HG03520 (cell line): ENCODE measurements at regions not wholly inside any gene's neighbourhood (a gene's known extent, or its start where the extent isn't known, plus 50 kb on each side); places are given as distances from the start of the nearest gene placed in this dataset.
A peak's percentile ranks its signal among the peaks of the same experiment; 100 is the strongest.

Experiments used
- ATAC-seq: cut with Tn5 transposase; IDR thresholded peaks from one replicate; pipeline ENCODE4 v1.9.1; 2021; ENCODE audit warnings: mild to moderate bottlenecking, moderate library complexity; ENCODE audit not compliant: unreplicated experiment

DNA sequence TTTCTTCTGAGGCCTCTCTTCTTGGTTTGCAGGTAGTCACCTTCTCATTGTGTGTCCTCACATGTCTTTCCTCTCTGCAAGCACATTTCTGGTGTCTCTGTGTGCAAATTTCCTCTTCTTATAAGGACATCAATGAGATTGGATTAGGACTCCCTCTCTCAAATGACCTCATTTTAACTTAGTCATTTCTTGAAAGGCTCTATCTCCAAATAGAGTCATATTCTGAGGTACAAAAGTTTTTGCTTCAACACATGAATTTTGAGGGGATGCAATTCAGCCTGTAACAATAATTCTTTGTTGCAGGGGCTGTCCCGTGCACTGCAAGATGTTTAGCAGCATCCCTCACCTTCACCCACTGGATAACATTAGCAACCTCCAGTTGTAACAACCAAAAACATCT, 115.0 kb upstream of the DCBLD2 start:
- ATAC-seq: no peak

DNA sequence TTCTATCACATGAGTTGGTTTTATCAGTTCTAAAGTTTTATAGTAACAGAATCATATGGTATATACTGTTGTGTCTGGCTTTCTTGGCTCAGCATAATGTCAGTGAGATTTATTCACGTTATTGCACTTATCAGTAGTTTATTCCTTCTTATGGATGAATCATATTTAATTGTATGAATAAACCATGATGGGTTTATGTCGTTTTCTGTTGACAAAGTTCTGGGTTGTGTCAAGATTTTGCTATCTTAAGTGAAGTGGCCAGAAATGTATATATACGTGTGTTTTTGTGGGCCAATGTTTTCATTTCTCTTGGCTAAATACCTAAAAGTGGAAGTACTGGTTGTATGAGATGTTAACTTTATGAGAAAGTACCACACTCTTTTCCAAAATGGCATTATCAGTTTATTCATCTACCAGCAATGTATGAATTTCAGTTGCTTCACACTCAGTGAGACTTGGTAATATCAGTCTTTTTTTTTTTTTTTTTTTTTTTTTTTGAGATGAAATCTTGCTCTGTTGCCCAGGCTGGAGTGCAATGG, 112.4 kb upstream of the DCBLD2 start:
- no peak for ATAC-seq

DNA sequence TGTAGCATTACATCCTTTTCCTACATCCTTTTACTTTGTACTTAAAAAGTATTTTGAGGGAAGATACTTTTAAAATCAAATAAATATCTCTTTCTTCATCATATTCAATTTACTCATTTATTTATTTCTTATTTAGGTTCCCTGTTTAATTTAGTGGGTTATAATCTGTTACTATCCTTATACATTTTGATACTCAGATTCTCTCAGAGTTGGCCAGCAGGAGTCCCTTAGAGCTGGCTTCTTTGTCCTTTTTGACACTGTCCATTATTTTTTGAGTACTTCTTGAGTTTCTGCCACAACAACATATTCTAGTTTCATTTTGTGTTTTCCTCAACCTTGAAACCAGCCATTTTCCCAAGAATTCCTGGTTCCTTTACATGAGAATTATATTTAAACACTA, 111.6 kb upstream of the DCBLD2 start:
- no peak for ATAC-seq

DNA sequence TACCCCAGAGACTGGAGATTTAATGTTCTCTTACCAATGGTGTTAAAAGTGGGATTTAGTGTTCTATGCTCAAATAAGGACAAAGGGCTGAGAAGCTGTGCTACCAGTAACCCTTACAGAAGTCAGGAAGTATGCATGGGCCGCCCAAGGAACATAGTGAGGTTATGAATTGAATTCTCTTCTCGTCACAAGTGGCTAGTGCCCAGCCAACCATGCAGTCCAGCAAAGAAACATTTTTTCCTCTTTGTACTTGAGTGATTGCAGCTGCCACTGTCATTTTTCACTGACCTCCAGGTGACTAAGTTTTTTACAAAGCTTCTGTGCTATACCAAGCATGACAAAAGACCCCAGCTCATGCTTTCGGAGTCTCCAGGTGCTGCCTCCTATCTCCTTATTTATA, 110.6 kb upstream of the DCBLD2 start:
- ATAC-seq: peak; percentile 74

DNA sequence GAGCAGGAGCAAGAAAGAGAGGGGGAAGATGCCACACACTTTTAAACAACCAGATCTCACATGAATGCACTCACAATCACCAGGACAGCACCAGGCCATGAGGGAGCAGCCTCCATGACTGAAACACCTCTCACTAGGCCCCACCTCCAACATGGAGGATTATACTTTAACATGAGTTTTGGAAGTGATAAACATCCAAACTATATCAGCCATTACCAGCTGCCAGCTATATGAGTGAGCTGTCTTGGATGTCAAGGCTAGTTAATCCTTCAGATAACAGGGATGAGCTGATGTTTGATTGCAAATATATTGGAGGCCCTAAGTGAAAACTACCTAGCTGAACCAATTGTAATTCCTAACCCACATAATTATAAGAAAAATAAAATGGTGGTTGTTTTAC, 108.4 kb upstream of the DCBLD2 start:
- no peak for ATAC-seq

DNA sequence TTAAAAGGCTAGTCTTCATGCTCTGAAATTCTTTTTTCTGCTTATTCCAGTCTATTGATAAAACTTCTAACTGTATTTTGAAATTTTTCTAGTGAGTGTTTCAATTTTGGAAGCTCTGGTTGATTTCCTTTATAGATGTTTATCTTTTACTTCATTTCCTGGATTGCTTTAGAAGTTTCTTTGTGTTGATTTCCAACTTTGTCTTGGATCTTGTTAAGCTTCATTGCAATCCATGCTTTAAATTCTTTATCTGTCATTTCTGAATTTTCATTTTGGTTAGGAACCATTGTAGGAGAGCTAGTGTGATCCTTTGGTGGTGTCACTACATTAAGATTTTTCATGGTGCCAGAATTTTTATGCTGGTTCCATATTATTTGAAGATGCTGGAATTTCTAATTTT, 105.2 kb upstream of the DCBLD2 start:
- ATAC-seq: no peak

DNA sequence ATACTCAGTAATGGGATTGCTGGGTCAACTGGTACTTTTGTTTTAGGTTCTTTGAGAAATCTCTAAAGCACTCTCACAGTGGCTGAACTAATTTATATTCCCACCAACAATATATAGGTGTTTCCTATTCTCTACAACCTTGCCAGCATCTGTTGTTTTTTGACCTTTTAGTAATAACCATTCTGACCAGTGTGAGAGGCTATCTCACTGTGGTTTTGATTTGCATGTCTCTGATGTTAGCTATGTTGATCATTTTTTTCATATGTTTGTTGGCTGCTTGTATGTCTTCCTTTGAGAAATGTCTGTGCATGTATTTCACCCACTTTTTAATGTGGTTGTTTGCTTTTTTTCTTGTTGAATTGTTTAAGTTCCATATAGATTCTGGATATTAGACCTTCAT, 98.2 kb upstream of the DCBLD2 start:
- no peak for ATAC-seq

DNA sequence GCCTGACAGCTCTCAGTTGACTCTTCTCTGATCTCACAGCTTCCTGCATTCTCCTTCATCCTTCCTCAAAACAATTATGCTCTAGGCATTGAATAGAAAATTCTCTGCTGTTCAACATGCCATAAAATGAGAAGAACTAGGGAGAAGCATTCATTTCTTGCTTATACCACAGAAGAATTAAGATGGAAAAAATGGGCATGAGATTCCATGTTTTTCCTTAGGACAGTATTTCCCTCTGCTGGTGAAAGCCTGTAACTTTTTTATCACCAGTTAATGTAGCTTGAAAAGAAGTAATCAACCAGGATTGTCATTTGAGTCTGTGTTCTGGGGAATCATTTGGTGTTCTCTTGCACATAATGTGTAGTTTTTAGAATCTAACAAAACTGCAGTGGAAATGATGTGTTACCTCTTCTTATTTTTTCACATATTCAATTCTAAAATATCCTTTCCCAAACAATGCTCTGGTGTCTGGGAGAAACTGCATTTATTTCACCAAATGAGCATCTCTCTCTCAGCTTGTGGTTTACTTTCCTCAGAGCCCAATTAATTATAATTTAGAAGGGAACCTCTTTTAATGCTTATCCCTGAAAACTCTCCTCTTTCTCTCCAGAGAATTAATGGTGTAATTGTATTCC, 92.8 kb upstream of the DCBLD2 start:
- no peak for ATAC-seq

DNA sequence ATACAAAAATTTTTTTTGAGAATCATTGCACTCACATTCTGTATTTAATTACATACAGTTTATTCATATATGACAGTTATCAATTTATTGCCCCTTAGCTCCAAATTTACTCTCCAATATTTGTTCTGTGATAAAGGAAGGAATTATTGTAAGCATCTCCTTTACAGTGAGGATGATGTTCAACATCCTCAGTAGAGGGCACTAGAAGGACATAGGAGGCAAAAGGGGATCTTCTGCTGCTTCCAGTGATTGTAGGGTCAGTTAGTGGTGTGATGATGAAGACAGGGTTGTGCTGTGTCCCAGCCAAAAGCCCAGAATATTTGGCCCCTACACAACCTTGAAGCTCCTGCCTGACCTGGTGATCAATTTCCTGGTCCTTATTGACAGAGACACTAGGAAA, 89.9 kb upstream of the DCBLD2 start:
- no peak for ATAC-seq

DNA sequence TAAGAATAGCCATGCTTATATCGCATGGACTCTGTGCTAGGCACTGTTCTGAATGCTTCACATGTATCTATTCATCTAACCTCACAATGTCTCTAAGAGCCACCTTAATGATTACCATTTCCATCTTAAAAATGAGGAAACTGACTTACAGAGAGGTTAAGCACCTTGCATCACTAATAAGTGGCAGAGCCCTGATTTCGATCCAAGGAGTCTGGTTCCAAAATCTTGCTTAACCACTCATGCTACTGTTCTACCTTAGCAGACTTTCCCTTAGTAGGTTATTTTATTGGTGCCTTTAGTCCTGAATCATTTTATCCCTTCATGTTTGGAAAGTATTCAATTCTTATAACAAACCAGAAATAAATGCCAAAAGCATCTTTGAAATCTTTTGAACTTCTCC, 89.2 kb upstream of the DCBLD2 start:
- ATAC-seq: no peak

DNA sequence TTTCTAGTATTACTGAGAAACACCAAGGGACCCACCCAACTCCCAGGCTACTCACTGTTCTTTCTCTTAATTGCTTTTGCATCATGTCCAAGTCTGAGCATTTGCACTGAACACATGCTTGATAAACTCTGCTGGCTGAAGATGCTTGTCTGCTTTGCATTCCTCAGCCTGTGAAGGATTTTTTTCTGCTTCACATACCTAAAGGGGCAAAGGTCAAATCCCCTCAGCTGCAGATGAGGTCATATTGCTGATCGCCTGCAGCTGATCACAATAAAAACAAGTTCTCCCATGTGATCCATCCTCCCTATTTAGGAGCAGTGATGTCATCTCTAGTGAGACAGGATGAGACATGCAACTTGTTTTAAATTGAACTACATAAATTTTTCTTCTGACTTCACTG, 84.6 kb upstream of the DCBLD2 start:
- ATAC-seq: no peak

DNA sequence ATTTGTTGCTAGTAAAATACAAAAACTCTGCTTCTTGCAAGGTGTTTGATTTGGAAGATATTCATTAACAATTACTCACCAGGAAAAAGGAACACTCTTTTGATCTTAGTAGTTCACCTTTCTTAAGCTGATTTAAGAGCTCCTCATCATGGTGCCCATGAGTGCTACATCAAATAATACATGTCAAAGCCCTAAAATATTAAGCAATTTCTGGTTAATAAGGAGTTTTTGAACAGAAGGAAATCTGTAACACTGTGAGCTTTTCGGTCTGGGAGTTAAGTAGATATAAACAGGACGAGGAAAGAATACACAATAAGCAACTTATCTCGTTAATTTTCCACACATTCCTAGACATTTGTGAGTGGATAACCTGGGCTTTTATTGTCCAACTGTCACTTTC, 83.9 kb upstream of the DCBLD2 start:
- ATAC-seq: no peak

DNA sequence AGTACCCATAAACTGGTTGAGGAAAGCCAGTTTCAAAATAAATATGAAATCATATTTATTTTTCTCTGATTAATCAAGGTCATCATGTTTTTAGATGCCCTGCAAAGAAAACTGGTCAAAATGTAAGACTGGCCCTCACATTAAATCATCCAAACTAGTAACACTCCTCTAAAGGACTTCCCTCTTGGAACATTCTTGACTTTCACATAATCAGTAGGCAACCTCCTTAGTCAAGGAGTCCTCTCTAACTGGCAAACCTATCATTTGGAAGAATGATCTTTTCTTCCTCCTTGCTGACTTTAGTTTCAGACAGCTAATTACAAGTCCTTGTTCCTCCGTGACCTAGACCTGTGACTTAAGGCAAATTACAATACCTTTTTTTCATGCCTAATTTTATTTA, 82.5 kb upstream of the DCBLD2 start:
- no peak for ATAC-seq

DNA sequence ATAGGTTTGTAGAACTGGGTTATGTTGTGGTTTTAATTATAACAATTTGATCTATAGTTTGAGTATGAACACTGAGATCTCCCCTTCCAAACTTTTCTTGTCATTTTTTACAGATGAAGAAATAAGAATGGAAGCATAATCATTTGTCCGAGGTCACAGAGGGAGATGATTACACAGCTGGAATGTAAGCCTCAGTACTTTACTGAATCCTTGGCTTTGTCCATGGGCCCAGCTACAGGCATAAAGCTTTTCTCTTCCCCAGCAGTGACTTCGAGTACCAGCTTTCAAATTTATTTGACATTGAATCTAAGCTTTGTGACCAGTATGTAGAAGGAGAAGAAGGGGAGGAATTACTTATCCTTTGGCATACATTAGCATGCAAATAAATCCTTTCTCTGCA, 80.9 kb upstream of the DCBLD2 start:
- no peak for ATAC-seq

DNA sequence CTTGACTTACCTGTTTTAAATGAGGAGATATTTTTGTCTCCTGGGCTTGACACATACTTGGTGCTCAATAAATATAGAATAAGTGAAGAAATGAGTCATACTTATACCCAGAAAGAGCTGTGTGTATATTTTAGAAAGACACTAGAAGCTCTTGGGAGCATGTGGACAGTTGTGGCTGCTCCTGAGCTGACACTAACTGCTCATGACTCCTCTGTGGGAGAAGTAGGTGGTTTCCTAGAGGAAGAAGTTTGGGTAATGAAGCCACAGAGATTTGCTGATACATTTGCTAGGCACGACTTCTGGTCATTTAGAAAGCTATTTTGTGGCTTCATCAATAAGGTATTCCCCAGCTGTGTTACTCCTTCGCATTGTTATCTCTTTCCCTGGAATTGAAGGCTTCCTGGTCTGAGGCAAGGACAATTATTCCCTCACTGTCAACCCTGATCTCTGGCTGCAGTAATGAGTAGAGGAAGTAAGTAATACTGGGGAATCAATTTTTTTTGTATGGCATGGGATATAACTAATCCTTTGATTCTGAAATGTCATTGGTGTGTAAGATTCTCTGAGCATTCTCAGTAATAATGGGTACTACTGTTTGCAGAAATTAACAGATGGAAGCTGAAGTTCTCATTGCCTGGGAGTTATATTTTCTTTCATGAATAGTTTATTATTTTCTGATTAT, 79.6 kb upstream of the DCBLD2 start:
- peak; percentile 84 for ATAC-seq

DNA sequence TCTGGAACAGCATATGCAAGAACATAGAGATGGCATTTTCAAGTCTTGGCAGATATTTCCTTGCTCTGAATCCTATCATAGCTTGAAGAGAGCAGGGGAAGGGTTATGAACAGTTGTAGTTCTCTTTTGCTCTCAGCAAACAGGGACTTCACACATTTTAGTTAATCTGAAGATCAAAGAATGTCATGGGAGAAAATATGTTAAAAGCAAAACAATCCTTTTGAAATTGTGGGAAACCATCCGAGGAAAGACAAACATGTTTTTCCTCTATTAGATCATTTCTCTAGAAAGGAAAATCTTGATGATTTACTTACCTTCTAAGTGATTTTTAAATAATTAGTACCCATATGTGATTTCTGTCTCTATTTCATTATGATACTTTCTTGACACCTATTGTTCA, 77.8 kb upstream of the DCBLD2 start:
- ATAC-seq: no peak

DNA sequence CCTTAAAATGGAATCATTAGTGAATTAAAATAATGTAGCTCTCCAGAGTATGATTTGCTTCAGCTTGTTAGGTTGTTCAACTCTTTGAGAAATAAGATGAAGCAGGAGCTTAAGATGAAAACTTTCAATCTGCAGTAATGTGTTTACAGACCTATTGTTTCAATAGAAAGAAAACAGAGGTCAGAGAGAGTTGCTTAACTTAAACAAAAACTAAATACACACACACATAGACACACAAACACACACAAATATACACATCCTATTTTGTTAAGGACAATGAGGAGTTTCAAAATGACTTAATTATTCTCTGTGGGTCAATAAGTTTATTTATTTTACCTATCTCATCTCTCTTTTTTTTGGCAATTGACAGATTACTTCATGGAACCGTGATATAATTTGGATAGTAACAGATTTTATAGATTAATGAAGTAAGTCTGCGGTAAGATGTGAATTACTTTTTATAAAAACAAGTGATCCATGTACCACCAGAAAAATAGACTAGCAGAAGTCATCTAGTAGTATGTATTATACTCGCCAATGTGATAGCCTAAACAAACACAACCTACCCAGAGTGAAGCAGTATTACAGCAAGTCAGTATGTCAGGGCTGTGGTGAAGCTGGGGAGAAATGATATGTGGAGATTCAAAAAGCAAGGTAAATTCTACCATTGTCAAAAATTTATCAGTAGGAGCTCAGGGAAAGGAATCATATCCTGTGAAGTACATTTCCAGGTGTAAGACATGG, 76.7 kb upstream of the DCBLD2 start:
- ATAC-seq: no peak

DNA sequence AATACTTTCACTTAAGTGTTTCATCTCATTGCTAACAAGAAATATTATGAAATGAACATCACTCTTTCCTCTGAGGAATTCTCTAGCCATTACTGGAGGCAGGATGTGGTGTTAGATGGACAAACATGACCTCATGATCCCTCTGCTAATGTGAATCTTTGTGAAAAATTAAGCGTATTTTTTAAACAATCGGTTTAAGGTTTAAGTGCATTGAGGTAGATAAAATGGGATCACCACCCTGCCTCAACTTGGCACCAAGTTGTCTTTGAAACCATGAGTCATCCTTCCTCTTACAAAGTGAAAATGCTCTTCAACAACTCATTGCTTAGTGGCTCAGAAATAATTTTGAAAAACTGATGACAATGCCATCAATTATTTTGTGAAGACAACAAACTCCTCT, 76.0 kb upstream of the DCBLD2 start:
- no peak for ATAC-seq

DNA sequence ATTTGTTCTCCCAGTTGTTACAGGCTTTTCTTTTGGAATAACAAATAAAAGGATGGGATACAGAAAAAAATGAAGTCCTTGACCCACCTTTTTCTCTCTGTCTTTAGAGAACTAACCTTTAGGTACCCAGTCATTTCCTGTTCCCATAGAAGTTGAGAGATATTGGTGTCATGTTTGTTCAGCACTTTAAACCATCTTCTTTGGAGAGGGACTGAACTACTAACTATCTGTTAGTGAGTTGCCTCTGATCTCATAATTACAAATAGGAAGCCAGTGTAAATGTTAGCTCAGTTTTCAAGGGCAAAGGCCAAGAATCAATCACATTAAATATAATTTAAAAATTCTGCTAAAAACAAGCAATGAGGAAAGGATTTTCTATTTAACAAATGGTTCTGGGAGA, 72.9 kb upstream of the DCBLD2 start:
- no peak for ATAC-seq

DNA sequence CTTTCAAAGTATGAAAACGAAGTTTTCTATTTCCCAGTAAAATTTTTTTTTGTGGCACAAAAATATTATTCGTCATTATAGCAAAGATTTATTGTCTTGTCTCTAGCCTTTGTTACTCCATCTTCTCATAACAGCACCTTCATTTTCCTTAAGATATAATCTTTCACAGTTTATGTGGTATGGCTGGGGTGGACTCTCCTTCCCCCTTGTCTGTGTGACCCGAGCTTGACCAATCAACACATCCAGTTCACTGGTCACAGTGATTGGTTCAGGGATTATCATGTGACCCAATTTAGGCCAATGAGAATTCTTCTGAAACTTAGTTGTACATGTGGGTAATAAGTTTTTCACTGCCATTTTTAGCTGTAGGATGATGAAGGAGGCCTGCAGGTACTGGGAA, 71.2 kb upstream of the DCBLD2 start:
- ATAC-seq: no peak

DNA sequence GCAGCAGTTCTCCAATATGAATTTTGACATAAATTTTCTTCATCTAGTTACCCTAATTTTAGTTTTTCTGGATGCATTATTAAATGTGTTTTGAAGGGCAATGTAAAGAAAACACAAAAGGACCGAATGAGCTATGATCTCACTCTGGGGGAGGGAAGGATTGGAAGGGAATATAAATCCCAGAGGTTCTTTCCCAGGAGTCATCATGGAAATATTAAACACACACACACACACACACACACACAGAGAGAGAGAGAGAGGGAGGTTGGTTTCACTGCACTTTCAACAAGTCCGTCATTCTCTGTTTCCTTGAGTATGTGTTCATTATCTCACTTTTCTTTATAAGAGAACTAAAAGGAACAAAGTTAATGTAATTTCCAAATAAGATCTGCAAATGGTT, 70.7 kb upstream of the DCBLD2 start:
- no peak for ATAC-seq

DNA sequence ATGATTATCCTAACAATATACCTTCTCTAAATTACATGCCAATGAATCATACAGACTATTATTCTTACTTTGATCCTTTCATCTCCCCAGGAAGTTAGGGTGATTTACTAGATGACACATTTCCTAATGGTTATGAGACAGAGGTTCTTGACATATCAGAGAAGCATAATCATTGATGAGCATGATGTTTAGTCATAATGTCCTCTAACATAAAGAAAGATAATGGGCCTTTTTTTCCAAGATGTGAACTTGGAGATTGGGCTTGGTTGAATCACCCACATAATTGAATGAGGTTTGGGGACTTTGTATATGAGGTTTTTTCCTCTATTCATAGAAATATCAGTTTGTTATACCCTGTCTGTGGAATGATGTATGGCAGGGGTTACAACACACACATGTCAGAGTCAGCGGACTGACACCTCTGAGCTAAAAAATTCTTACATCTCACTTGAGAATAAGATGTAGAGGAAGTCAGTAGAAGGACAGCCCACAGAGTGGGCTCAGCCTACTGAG, 69.7 kb upstream of the DCBLD2 start:
- ATAC-seq: no peak
